ENCODE measurements at regions not wholly inside any gene's neighbourhood (a gene's known extent, or its start where the extent isn't known, plus 50 kb on each side); places are given as distances from the start of the nearest gene placed in this dataset.
A peak's percentile ranks its signal among the peaks of the same experiment; 100 is the strongest.

DNA sequence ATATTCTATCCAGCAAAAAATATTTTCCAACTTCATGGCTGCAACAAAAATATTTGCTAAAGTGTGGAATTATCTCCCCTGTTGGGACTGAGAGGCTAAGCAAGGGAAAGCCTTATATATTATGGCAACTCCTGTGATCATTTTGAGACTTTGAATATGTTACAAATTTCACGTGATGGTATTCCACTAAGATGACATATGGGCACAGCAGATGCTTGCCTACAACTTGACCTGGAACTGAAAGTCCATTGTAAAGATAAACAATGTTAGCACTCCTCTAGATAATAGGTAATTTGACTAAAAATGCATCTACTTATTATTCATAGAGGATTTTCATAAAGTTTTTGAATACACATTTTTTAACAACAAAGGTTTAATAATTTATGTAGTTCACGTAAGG is 1141.5 kb upstream of the CDH6 start:
- Histone ChIP-seq H3K79me2 (ENCODE audit: insufficient read depth, low read length) (no peaks in the 10 kb centered on the region), H3K4me1 (ENCODE audit: insufficient read depth, low read length) (no peaks in the 10 kb centered on the region), H3K4me3 (ENCODE audit: insufficient read depth, low read length) (no peak overlapping the region), H3K27me3 (ENCODE audit: insufficient read depth, low read length) (no peaks in the 10 kb centered on the region), H3K9me3 (ENCODE audit: low read depth, low read length) (no peaks in the 10 kb centered on the region), H3K36me3 (ENCODE audit: insufficient read depth, low read length) (no peaks in the 10 kb centered on the region), H4K20me1 (ENCODE audit: insufficient read depth, low read length) (no peaks in the 10 kb centered on the region), H2AFZ (ENCODE audit: low read length) (no peak overlapping the region), H3K4me2 (ENCODE audit: insufficient read depth, low read length) (no peak overlapping the region), H3K27ac (ENCODE audit: low read depth, low read length) (no peak overlapping the region)
- no peak for DNase-seq (ENCODE audit: insufficient read length, low spot score, missing footprints)
- TF ChIP-seq, protein P1, sequence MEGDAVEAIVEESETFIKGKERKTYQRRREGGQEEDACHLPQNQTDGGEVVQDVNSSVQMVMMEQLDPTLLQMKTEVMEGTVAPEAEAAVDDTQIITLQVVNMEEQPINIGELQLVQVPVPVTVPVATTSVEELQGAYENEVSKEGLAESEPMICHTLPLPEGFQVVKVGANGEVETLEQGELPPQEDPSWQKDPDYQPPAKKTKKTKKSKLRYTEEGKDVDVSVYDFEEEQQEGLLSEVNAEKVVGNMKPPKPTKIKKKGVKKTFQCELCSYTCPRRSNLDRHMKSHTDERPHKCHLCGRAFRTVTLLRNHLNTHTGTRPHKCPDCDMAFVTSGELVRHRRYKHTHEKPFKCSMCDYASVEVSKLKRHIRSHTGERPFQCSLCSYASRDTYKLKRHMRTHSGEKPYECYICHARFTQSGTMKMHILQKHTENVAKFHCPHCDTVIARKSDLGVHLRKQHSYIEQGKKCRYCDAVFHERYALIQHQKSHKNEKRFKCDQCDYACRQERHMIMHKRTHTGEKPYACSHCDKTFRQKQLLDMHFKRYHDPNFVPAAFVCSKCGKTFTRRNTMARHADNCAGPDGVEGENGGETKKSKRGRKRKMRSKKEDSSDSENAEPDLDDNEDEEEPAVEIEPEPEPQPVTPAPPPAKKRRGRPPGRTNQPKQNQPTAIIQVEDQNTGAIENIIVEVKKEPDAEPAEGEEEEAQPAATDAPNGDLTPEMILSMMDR (IDR thresholded peaks at IDR 0.05; ENCODE audit: extremely low read depth, low read depth, low read length): no peak

DNA sequence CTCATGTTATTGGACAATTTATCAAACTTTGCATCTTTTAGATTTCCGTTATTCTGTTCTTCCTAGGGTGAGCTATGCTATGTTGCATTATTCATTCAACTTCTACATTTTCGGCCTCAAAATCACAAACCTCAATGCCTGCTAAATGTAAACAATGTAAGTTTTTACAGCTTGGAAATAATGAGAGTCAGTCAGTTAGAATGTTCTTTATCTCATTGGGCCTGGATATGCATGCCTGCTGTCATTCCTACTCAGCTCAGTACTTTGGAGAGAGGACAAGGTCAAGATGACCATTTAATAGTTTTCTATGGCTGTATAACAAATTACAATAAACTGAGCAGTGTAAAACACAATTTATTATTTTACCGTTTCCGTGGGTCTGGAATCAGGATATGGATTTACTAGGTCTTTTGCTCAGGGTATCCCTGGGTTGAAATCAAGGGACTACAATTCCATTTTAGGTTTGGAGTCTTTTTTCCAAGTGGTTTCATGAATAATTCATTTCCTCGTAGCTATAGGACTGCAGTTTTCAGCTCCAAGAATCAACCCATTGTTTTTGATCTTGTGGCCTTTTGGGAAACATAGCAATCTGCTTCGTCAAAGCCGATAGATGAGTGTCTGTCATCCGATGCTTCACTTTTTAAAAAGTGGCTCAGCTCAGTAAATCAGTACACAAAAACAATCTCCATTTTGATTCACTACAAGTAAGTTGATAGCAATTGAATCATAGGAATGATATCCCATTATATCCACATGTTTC is 1143.2 kb upstream of the CDH6 start:
- Histone ChIP-seq H3K27ac (ENCODE audit: low read depth, low read length) (no peak overlapping the region), H3K27me3 (ENCODE audit: insufficient read depth, low read length) (no peaks in the 10 kb centered on the region)
- DNase-seq (ENCODE audit: insufficient read length, low spot score, missing footprints): no peak

DNA sequence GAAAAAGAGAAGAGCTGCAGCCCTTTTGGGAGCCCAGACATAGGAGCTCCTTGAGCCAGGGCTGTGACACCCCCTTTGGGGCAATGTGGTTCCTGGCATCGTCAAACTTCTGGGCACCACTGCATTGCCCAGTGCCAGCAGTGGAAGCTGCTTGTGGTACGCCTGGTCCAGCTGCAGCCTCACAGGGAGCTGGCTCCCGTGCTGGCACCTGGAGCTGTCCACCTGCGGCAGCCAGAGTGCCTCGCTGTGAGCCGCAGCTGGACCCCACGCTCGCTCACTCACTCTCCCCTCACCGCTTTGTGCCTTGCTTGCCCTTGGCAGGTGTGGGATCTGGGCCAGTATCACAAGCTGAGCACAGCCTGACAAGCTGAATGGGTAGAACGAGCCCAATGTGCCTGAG is 1150.8 kb upstream of the CDH6 start:
- TF ChIP-seq, protein P1 (IDR thresholded peaks at IDR 0.05; ENCODE audit: extremely low read depth, low read depth, low read length): no peak
- no peaks in the 10 kb centered on the region for H3K4me1 ChIP-seq (ENCODE audit: insufficient read depth, low read length)
- H3K79me2 ChIP-seq (ENCODE audit: insufficient read depth, low read length): no peaks in the 10 kb centered on the region
- H3K27ac ChIP-seq (ENCODE audit: low read depth, low read length): no peak overlapping the region
- H3K36me3 ChIP-seq (ENCODE audit: insufficient read depth, low read length): no peaks in the 10 kb centered on the region
- no peak overlapping the region for H2AFZ ChIP-seq (ENCODE audit: low read length)
- H3K4me2 ChIP-seq (ENCODE audit: insufficient read depth, low read length): no peak overlapping the region
- no peak overlapping the region for H3K4me3 ChIP-seq (ENCODE audit: insufficient read depth, low read length)
- H4K20me1 ChIP-seq (ENCODE audit: insufficient read depth, low read length): no peaks in the 10 kb centered on the region
- H3K9me3 ChIP-seq (ENCODE audit: low read depth, low read length): no peaks in the 10 kb centered on the region
- no peak for DNase-seq (ENCODE audit: insufficient read length, low spot score, missing footprints)
- no peaks in the 10 kb centered on the region for H3K27me3 ChIP-seq (ENCODE audit: insufficient read depth, low read length)

More for the DNA sequence above, 1143.2 kb upstream of the CDH6 start:
- no peaks in the 10 kb centered on the region for H3K36me3 ChIP-seq (ENCODE audit: insufficient read depth, low read length)
- no peak overlapping the region for H2AFZ ChIP-seq (ENCODE audit: low read length)
- no peaks in the 10 kb centered on the region for H3K9me3 ChIP-seq (ENCODE audit: low read depth, low read length)
- TF ChIP-seq, protein P1 (IDR thresholded peaks at IDR 0.05; ENCODE audit: extremely low read depth, low read depth, low read length): no peak
- no peaks in the 10 kb centered on the region for H4K20me1 ChIP-seq (ENCODE audit: insufficient read depth, low read length)
- no peak overlapping the region for H3K4me3 ChIP-seq (ENCODE audit: insufficient read depth, low read length)
- H3K4me2 ChIP-seq (ENCODE audit: insufficient read depth, low read length): no peak overlapping the region
- H3K4me1 ChIP-seq (ENCODE audit: insufficient read depth, low read length): no peaks in the 10 kb centered on the region
- H3K79me2 ChIP-seq (ENCODE audit: insufficient read depth, low read length): no peaks in the 10 kb centered on the region

DNA sequence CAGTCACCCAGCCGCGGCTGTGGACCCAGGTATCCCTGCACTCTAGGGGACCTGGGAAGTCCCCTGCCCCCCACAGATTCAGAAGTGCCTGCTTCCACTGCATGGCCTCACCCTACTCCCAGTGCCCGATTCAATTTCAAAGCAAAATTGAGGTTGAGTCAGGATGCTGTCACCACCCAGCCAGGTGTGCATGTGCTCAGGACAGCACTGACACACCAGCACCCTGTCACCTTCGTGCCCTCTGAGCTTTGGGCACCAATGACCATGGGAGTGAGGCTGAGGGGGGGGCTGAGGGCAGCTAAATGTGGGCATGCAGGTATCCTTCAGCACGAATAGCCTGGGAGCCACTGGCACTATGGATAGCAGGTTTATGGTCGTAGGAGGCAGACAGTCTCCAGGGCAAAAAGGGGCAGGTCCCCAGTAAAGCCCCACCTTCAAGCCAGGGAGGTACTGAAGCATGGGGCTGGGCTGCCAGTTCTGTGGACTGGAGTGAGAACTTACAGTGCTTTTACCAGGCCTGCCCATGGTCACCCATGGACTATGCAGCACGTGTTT is 1151.6 kb upstream of the CDH6 start:
- no peak overlapping the region for H3K27ac ChIP-seq (ENCODE audit: low read depth, low read length)
- H3K27me3 ChIP-seq (ENCODE audit: insufficient read depth, low read length): no peaks in the 10 kb centered on the region
- H3K36me3 ChIP-seq (ENCODE audit: insufficient read depth, low read length): no peaks in the 10 kb centered on the region
- peak; percentile 2 for DNase-seq (ENCODE audit: insufficient read length, low spot score, missing footprints)
- H3K4me1 ChIP-seq (ENCODE audit: insufficient read depth, low read length): no peaks in the 10 kb centered on the region
- H3K4me2 ChIP-seq (ENCODE audit: insufficient read depth, low read length): no peak overlapping the region
- H2AFZ ChIP-seq (ENCODE audit: low read length): no peak overlapping the region
- H3K79me2 ChIP-seq (ENCODE audit: insufficient read depth, low read length): no peaks in the 10 kb centered on the region
- TF ChIP-seq, protein P1 (IDR thresholded peaks at IDR 0.05; ENCODE audit: extremely low read depth, low read depth, low read length): no peak
- H3K9me3 ChIP-seq (ENCODE audit: low read depth, low read length): no peaks in the 10 kb centered on the region
- H4K20me1 ChIP-seq (ENCODE audit: insufficient read depth, low read length): no peaks in the 10 kb centered on the region
- no peak overlapping the region for H3K4me3 ChIP-seq (ENCODE audit: insufficient read depth, low read length)

All from osteoblast (primary cell).